GM19043 (cell line): ENCODE measurements at regions not wholly inside any gene's neighbourhood (a gene's known extent, or its start where the extent isn't known, plus 50 kb on each side); places are given as distances from the start of the nearest gene placed in this dataset.

ENCODE experiments used
- ATAC-seq: cut with Tn5 transposase; IDR thresholded peaks from one replicate; pipeline ENCODE4 v1.9.1; 2021; ENCODE audit warnings: low read depth; ENCODE audit not compliant: unreplicated experiment

DNA sequence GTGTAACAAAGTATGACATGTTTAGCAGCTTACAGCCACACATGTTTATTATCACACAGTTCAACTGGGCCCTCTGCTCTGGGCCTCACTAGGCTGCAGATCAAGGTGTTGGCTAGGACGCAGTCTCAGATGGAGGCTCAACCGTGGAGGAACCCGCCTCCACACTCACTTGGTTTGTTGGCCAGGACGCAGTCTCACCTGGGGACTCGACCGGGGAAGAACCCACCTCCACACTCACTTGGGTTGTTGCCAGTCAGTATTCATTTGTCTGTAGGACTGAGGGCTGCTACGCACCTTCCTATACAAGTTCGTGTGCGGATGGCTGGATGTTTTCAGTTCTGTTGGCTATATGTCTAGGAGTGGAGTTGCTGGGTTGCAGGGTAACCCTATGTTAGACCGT, 240.7 kb upstream of the CIBAR2 start:
- no peak for ATAC-seq

DNA sequence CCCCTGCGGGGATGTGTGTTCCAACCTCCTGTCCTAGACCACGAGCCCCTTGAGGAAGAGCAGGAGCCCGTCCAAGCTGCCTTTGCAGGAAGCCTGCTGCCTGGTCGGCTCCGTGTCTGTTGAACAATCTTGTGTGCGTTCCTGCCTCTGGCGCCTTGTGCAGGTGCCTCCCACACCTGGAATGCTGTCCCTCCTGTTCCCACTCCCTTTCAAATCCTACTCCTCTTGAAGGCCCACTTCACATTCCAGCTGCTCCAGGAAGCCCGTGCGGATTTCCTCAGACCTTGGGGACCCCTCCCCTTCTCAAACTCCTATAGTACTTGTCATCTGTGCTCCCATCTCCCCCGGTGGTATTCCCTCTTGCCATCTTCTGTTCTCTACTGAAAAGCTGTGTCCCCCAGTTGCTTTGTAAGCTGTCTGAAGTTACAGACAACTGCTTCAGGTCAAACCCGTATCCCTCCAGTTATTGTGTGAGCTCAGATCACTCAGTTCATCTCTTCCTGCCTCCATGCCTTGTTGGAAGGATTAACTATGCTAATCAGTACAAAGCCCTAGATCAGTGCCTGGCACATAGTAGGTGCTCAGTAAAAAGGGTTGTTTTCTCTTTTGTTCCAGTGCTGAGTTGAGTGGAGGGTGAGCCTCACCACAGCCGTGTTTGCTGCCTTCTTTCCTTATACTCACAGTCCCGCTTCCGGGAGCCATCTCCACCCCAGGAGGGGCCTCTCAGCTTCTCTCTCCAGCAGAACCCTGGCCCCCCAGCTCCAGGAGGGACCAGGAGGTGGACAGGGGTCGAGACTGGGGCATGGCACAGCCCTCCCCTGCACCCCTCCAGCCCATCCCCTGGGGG, 241.8 kb upstream of the CIBAR2 start:
- no peak for ATAC-seq

DNA sequence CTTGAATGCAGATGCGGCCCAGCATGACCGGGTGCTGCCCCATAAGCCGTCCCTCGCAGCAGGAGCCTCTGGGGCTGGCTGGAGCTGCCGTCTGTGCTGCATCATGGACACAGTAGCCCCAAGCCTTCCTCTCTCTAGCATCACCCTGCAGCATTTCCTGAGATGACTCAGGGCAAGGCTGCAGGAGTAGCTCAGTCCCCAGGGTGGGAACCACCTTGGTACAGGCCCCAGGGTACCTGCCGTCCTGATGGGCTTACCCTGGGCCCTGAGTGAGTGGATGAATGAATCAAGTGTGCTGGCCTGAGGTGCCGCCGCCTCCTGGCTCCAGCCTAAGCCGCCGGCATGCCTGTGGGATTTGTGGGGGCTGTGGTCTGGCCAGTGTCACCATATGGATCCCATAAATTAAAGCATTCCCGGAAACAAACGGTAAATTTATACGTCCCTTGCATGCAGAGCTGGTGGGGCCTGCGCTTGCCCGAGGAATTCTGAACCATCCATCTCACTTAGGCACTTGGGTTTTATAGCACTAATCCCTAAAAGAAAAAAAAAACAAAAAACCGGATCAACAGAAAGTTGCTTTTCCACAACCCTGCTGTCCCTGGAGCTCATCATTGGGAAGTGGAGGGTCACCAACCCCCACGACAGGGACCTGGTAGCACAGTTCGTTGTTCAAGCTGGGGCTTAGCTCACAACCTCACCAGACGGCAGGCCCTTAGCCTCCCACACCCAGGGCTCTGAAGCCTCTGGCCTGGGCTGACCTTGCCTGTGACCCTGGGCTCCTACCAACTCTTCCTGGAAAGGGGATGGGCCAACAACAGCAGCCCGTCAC, 242.6 kb upstream of the CIBAR2 start:
- no peak for ATAC-seq

DNA sequence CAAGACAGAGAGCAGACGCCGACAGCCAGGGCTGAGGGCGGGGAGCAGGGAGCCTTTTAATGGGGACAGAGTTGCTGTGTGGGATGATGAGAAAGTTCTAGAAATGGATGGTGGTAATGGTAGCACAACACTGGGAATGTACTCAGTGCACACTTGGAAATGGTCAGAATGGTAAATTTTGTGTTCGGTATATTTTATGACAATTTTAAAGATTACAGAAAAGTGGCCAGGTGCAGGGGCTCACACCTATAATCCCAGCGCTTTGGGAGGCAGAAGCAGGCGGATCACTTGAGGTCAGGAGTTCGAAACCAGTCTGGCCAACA, 243.2 kb upstream of the CIBAR2 start:
- ATAC-seq: no peak

DNA sequence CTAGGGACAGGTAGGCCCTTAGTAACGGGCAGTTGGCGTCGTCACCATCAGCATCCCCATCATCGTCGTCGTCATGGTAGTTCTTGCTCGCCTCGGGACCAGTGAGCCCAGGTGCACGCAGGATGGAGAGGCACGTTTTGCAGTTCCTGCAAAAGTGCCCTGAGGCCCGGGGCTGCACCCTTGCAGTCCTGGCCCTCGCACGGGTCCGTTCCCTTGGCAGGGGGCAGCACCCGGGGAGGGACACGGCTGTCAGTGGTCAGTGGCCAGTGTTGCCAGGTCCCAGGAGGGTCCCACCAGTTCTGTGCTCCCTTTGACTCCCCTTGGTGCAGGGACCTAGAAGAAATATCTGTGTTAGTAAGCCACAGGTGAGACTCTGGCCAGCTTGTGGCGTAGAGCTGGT, 243.9 kb upstream of the CIBAR2 start:
- ATAC-seq: no peak

DNA sequence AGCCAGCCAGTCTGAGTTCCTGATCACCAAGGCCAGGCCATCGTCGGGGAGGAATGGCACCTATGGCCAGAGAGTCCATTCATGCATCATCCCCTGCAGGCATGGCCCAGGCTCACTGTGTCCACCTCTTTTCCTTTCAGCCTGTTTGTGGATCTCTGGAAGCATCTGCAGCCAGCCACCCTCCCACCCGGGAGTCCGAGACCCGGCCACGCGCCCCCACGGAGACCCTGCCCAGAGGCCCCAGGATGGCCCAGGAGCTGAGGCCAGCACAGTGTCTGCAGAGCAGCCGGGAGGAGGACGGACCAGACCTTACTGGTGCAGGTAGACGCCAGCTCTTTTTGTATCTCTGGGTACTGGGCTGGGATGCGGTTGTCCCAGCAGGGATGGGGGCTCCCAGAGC, 245.1 kb upstream of the CIBAR2 start:
- no peak for ATAC-seq

DNA sequence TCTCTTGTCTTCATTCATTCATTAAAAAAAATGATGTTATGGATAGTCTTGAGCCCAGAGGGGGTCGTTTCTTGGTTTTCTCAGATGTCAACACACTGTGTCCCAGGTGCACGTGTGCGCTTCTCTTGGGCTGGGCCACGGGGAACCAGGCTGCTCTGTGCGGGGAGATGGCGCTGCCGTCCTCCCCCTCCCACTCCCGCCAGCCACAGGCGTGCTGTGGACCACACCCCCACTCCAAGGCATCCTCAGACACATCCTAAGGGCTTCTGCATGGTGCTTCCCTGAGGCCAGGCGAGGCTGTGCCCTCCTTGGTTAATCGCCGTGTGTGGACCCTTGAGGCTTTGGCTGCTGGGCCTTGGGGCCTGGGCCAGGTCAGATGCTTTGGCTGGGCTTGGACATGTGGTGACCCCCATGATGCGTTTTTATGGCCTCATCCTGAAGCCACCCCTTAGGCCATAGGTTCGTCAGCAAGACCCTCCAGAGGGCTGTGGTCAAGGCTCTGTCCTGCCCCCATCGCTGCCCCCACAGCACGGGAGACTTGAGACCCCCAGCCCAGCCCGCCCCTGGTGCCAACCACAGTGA, 245.7 kb upstream of the CIBAR2 start:
- ATAC-seq: no peak

DNA sequence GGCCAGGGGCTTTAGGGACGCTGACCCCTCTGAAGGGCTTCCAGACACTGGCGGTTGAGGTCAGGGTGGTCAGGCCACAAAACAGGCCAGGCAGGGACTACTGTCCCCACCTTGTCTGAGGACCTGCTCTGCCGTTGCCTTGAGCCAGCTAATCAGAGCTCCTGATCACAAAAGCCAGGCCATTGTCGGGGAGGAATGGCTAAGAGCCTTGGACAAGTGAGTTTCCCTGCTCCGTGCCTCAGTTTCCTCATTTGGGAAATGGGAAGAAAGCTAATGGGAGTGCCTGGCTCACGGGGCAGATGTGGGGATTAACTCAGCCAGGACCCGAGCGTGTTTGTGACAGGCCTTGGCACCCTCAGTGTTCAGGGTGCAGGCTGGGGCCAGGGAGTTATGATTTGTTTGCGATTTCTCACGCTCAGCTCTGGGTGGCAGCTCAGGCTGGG, 246.5 kb upstream of the CIBAR2 start:
- no peak for ATAC-seq

DNA sequence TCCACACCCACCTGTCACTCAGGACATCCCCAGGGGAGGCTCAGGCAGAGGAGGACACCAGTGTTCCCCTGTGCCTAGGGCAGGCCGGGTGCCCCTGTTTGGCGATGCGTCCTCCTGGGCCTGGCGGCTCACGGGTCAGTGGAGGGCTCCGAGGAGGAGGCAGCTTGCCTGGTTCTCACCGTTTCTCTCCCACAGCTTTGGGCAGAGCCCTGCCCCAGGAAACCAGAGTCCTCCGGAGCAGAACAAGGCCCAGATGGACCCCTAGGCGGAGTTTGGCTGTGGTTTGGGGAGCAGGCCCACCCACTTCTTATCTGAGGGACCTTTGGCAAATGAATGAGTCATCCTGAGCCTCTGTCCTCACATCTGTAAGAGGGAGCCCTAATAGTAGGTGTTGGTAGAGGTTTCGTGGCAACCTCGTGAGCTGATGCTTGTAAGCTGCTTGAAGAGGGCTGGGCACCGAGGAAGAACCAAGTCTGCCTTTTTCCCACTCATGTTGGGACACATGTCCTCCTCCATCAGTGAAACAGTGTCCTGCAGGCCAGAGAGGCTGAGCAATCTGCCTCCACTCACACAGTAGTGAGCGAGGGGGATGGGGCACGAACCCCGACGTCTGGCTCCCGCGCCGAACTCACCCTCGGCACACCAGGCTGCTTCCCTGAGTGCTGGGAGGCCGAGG, 247.0 kb upstream of the CIBAR2 start:
- ATAC-seq: no peak

DNA sequence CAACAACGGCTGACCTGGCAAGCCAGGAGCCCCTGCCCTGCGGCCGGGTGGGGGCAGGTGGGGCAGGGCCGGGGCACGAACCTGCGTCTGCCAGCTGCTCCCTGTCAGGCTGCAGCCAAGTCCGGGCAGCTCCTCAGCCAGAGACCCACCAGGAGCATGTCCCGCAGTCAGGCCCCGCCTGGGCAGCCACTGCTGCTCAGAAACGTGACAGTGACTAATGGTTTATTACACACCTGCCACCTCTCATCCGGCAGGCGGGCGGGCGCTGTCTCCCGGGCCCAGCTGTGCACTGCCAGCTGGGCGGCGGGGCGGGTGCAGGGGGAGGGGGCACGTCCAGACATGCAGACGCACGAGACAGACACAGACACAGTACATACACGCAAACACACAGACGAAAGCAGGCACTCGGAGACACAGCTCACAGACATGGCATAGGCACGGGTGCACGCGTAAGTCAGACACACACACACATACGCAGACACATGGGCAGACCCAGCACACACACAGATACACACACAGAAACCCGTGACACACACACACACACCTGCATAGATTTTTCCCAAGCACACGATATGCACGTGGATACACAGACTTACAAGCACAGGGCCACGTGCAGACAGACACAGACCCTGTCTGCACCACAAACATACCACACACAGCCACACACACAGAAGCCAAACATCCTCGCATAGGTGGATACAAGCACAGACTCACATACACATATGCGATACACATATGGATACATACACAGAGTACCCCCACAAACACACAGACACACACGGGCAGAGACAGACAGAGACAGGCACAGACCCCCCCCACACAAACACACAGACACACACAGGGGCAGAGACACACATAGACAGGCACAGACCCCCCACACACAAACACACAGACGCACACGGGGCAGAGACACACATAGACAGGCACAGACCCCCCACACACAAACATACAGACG, 248.3 kb upstream of the CIBAR2 start:
- ATAC-seq: no peak

DNA sequence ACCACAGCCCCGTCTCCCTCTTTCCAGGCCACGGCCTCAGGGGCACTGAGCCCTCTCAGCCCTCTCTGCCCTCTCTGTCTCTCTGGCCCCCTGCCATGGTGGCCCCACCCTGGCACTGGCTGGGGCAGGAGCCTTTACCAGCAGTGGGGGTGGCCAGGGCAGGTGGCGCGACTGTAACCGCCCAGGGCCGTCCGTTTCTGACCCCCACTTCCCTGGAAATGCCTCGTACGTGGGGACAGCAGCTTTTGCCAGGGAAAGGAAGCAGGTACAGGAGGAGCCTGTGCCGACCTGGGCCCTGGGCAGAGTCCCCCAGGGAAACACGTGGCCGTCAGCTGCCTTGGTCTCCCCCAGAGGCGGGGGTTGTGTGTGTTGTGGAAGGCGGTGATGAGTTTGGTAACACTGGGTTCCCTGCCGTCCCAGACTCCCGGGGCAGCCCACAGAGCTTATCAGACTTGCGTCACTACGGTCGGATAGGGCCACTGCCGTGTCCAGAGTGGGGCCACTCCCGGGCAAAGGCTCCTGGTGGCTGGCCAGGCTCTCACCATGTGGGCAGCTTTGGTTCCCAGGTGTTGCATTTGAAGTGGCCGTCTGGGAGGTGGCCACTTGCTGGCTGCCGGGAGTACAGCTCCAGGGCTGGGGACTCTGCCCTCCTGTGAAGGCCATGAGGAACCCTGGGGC, 249.3 kb upstream of the CIBAR2 start:
- ATAC-seq: no peak

DNA sequence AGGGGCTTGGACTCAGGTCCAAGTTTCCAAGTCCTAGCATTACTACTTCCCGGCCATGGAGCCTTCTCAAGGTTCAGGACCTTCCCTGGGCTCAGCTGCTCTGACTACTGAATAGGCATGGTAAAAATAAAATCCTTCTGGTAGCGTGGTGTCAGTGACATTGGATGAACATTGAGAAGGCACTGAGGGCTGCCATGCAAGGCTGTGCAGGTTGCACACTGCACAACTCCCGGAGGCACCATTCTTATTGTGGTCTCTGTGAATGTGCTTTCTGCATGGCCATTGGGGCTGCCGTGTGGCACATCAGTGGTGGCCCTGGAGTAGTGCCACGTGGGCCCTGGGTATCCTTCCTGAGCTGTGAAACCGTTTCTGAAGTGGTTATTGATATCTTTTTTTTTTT, 250.2 kb upstream of the CIBAR2 start:
- ATAC-seq: no peak

DNA sequence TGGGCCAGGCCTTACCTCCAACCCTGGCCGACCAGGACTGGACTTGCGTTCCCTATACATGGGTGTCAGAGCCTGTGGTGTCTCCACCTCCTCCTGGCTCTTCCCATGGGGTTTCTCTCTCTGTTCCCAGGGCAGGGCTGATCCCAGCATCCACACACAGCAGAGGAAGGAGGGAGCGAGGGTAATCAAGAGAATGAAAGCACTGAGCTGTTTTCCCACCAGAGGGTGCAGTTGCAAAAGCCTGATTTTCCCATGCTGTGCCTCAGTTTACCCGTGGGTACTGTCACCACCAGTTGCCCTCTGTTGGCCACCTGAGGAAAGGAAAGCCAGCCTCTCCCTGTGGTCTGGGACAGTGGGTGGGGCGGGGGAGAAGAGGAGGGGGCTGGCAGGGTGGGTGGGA, 249.7 kb upstream of the GSE1 start:
- ATAC-seq: no peak

DNA sequence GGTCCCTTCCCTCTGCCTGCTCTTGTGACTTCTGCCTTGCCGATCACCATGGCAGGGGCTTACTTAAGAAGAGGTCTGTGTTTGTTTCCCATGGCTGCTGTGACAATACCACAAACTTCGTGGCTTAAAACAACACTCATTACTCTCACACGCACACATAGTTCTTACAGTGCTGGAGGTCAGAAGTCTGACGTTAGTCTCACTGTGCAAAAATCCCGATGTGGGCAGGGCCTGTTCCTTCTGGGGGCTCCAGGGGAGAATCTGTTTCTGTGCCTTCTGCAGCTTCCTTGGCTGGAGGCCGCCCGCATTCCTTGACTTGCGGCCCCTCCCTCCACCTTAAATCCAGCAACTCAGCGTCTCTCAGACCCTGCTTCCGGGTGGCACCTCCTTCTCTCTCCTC, 249.2 kb upstream of the GSE1 start:
- ATAC-seq: no peak

DNA sequence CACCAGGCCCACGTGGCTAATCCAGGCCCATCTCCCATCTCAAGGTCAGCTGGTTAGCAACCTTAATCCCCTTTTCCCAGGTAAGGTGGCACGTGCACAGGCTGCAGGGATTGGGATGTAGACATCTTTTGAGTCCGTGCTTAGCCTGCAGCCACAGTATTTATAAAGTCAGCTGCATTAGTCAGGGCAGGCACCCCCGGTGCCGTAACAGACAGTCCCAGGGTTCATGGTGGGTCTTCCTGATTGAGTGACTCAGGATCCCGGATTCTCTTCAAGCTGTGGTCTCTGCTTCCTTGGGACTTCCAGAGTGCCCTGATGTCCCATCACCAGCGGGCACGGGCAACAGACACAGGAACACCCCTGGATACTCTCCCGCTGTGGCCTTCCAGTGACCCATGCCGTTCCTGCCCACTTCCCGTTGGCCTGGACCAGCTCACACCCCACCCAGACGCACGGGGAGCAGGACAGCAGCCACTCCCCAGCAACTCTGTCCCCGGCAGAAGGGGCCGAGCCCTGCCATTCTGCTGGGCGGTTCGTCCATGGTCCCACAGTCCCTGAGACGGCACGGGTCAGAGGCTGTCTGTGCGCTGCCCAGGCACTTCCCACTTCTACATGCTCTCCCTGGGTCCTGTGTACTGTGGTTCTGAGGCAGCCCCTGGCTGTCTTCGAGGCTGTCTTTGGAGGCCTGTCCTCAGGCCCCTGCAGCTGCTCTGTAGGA, 248.6 kb upstream of the GSE1 start:
- ATAC-seq: no peak

DNA sequence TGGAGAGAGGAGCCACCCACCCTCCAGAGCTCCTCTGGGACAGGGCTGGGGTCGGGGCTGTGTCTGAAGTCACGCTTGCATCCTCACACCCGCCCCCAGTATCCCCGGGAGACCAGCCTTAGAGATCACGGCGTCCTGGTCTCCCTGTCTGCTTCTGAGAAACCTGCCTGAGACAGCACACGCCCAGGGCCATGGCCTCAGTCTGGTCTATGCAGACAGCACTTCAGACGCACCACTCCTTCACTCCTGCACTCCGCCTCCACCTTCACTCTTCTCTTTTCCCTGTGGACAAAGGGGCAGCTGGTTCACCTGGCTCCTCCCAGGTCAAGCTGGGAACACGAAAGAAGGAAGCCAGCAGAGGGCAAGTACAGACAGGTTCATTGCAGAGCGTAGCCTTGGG, 248.0 kb upstream of the GSE1 start:
- ATAC-seq: no peak

DNA sequence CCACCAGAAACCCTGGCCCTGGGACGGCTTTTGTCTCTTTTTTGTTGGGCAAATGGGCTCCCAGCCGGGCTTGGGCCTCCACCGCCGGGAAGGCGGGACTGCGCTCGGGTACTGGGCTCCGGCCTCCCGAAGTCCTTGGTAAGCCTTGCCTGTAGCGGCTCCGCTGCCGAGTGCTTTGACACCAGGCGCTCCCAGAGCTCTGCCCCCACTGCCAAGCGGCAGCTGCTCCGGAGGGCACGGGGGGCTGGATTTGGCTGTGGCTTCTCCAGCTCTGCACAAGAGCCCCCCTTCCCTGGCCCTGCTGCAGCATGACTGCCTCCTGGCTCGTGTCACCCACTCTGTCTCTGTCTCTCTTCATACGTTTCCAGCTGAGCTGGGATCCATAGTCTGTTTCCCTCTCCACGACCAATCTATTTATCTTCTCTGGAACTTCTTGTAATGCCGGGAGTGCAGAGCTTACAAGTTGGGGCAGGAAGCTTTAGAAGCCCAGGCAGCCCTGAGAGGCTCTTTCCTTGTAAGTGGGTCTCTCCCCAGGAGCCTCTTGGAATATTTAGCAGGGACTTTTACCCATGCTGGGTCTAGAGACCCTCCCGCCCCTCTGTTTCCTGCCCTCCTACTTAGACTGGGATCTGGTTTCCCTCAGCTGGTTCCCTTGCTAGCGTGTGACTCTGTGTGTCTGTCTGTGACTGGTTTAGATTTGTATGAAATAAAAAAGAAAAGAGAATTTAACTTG, 246.9 kb upstream of the GSE1 start:
- no peak for ATAC-seq

DNA sequence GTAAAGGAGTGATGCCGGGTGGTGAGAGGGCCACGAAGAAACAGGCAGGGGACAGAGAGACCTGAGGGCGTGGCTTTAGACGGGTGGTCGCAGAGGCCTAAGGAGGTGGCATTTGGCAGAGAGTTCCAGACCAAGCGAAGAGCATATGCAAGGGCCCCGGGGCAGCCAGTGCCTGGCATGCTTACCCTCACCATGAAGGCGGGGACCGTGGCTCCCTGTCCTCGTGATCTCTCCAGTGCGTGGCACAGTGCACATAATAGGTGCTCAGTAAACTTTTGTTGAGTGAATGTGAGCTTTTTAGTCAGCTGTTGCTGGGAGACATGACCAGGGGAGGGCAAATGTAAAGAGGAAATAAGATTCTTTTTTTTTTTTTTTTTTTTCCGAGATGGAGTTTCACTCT, 245.6 kb upstream of the GSE1 start:
- no peak for ATAC-seq
